HG02678 (cell line): ENCODE measurements at regions not wholly inside any gene's neighbourhood (a gene's known extent, or its start where the extent isn't known, plus 50 kb on each side); places are given as distances from the start of the nearest gene placed in this dataset.

Source experiments
- ATAC-seq: cut with Tn5 transposase; IDR thresholded peaks from one replicate; pipeline ENCODE4 v1.9.1; 2021; ENCODE audit warnings: mild to moderate bottlenecking, moderate library complexity; ENCODE audit not compliant: unreplicated experiment

- ATAC-seq = no peak
Observed at GRCh38 chr15:37837276-37837675, 97.2 kb upstream of the TMCO5A start.

- ATAC-seq = no peak
Observed at GRCh38 chr15:37847776-37848175, 86.7 kb upstream of the TMCO5A start.

GRCh38 chr15:37856109-37856508 is 78.3 kb upstream of the TMCO5A start:
- no peak for ATAC-seq

GRCh38 chr15:37860896-37861295 is 73.5 kb upstream of the TMCO5A start:
- no peak for ATAC-seq

GRCh38 chr15:37865687-37866086 is 68.8 kb upstream of the TMCO5A start:
- no peak for ATAC-seq

GRCh38 chr15:37870711-37871110 is 63.7 kb upstream of the TMCO5A start:
- ATAC-seq = no peak

- no peak for ATAC-seq
Observed at GRCh38 chr15:37872661-37873060, 61.8 kb upstream of the TMCO5A start.

GRCh38 chr15:37873336-37873735 is 61.1 kb upstream of the TMCO5A start:
- ATAC-seq = no peak

GRCh38 chr15:37876900-37877299 is 57.5 kb upstream of the TMCO5A start:
- ATAC-seq = no peak

- no peak for ATAC-seq
Observed at GRCh38 chr15:37877851-37878741, 56.3 kb upstream of the TMCO5A start.

GRCh38 chr15:37880009-37880834 is 54.2 kb upstream of the TMCO5A start:
- no peak for ATAC-seq

GRCh38 chr15:37880835-37881153 is 53.6 kb upstream of the TMCO5A start:
- no peak for ATAC-seq

- no peak for ATAC-seq
Observed at GRCh38 chr15:37881237-37882013, 53.0 kb upstream of the TMCO5A start.

GRCh38 chr15:37882640-37883039 is 51.8 kb upstream of the TMCO5A start:
- ATAC-seq = no peak
